Fibroblast of lung (primary cell): ENCODE measurements at regions not wholly inside any gene's neighbourhood (a gene's known extent, or its start where the extent isn't known, plus 50 kb on each side); places are given as distances from the start of the nearest gene placed in this dataset.

Source experiments
- DNase-seq, 2 donors: peaks; one replicate each; pipeline versions ENCODE4 v3.0.0 to v3.0.0-alpha.2; 2010; ENCODE audit warnings: low read depth in 2 of 2
- H2AFZ ChIP-seq: 2 replicates; pipeline ENCODE4 v1.5.1; 2012; ENCODE audit warnings: low read length, control low read depth, inconsistent platforms
- H3K27ac ChIP-seq: 2 replicates; pipeline ENCODE4 v1.5.1; 2011; ENCODE audit warnings: low read length, control low read depth; ENCODE audit not compliant: insufficient read depth
- H3K27me3 ChIP-seq: 2 replicates; pipeline ENCODE4 v1.5.1; 2011; ENCODE audit warnings: mild to moderate bottlenecking, low read length; ENCODE audit not compliant: control insufficient read depth, insufficient read depth
- H3K36me3 ChIP-seq: 2 replicates; pipeline ENCODE4 v1.5.1; 2011; ENCODE audit warnings: low read length; ENCODE audit not compliant: control insufficient read depth, insufficient read depth
- H3K4me1 ChIP-seq: 2 replicates; pipeline ENCODE4 v1.5.1; 2011; ENCODE audit warnings: low read length; ENCODE audit not compliant: control insufficient read depth, insufficient read depth; ENCODE audit errors: extremely low read depth
- H3K4me2 ChIP-seq: 2 replicates; pipeline ENCODE4 v1.5.1; 2011; ENCODE audit warnings: low read length, control low read depth; ENCODE audit not compliant: insufficient read depth; ENCODE audit errors: extremely low read depth
- H3K4me3 ChIP-seq, 4 experiments: fragments of 200-600 bp in 1 of 4; sonication (generic) in 1 of 4; replicated peaks in 1 of 4; 2 replicates each; pipeline ENCODE4 v1.5.1; 2011 to 2016; ENCODE audit warnings: low read length in 4 of 4, low read depth in 3 of 4, mild to moderate bottlenecking in 3 of 4, control low read depth in 2 of 4, inconsistent platforms in 1 of 4, mixed read lengths in 1 of 4; ENCODE audit not compliant: insufficient read depth in 1 of 4; ENCODE audit errors: control extremely low read depth in 1 of 4
- H3K79me2 ChIP-seq: 2 replicates; pipeline ENCODE4 v1.5.1; 2012; ENCODE audit warnings: mild to moderate bottlenecking, low read length, inconsistent platforms; ENCODE audit not compliant: control insufficient read depth, insufficient read depth
- H3K9ac ChIP-seq: 2 replicates; pipeline ENCODE4 v1.5.1; 2011; ENCODE audit warnings: mild to moderate bottlenecking, low read length, control low read depth; ENCODE audit not compliant: insufficient read depth
- H3K9me3 ChIP-seq: 2 replicates; pipeline ENCODE4 v1.5.1; 2012; ENCODE audit warnings: low read depth, low read length; ENCODE audit not compliant: control insufficient read depth, insufficient read depth
- H4K20me1 ChIP-seq: 2 replicates; pipeline ENCODE4 v1.5.1; 2011; ENCODE audit warnings: low read length; ENCODE audit not compliant: control insufficient read depth, insufficient read depth; ENCODE audit errors: extremely low read depth
- EZH2 ChIP-seq: IDR thresholded peaks from 2 replicates; pipeline ENCODE4 v1.5.1; 2012; ENCODE audit warnings: low read length, control low read depth, mild to moderate bottlenecking; ENCODE audit errors: missing control alignments
- TF ChIP-seq, protein P1 (sequence below), 2 donors: IDR thresholded peaks in 1 of 2; conservative IDR thresholded peaks in 1 of 2; 1 replicate in 1 of 2; 2 replicates in 1 of 2; pipeline ENCODE4 v1.5.1; 2011 to 2012; ENCODE audit warnings: low read length in 2 of 2, control low read depth in 1 of 2, inconsistent platforms in 1 of 2, low read depth in 1 of 2, mild to moderate bottlenecking in 1 of 2

DNA sequence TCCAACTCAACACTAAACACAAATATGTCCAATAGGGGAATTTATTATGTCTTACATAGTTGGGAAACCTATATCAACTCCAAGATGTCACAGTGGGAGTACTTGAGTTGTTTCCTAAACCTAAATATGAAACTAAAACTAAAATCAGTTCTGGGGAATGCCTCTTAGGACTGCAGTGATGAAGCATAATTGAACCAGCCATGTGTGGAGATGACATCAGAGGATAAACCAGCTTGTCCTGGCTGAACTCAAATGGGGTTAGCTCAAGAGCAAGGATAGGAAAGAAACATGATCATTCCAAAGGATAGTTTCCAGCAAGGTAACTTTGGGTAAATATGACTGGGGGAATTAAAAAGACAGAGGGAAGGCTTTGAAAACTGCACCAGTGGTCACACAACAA lies 88.9 kb upstream of the PLPPR1 start:
- no peak for TF ChIP-seq EZH2
- TF ChIP-seq, protein P1, sequence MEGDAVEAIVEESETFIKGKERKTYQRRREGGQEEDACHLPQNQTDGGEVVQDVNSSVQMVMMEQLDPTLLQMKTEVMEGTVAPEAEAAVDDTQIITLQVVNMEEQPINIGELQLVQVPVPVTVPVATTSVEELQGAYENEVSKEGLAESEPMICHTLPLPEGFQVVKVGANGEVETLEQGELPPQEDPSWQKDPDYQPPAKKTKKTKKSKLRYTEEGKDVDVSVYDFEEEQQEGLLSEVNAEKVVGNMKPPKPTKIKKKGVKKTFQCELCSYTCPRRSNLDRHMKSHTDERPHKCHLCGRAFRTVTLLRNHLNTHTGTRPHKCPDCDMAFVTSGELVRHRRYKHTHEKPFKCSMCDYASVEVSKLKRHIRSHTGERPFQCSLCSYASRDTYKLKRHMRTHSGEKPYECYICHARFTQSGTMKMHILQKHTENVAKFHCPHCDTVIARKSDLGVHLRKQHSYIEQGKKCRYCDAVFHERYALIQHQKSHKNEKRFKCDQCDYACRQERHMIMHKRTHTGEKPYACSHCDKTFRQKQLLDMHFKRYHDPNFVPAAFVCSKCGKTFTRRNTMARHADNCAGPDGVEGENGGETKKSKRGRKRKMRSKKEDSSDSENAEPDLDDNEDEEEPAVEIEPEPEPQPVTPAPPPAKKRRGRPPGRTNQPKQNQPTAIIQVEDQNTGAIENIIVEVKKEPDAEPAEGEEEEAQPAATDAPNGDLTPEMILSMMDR (conservative IDR thresholded peaks at IDR 0.05 in 1 of 2, IDR thresholded peaks at IDR 0.05 in 1 of 2; ENCODE audit: low read depth in 1 of 2, low read length in 2 of 2), result no peak
- no peaks in the 10 kb centered on the region for H3K4me1 ChIP-seq
- H3K4me2 ChIP-seq, result no peak overlapping the region
- H3K79me2 ChIP-seq, result no peaks in the 10 kb centered on the region
- no peaks in the 10 kb centered on the region for H3K27me3 ChIP-seq
- H3K27ac ChIP-seq, result no peak overlapping the region
- DNase-seq, result no peak
- H2AFZ ChIP-seq, result no peak overlapping the region
- H3K9ac ChIP-seq, result no peak overlapping the region
- H3K4me3 ChIP-seq, result no peak overlapping the region
- no peaks in the 10 kb centered on the region for H3K9me3 ChIP-seq
- H4K20me1 ChIP-seq, result no peaks in the 10 kb centered on the region
- no peaks in the 10 kb centered on the region for H3K36me3 ChIP-seq

DNA sequence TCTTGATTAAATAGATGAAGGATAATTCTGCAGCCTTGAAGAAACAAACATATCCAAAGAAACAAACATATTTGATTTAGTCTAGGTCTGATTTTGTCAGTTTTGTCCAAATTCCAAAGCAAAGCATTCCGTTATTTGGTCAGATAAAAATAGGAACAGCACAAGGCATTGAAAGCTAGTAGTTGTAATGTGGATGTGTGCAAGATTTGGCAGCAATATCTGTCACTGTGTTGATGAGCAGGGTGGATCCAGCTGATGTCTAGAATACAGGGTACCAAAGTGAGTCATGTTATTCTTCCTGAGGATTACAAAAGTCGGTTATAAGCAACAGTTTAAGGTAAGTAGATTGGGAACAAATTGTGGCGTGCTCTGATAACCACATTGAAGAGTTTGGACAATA lies 69.3 kb upstream of the PLPPR1 start:
- Histone ChIP-seq H3K27ac (no peak overlapping the region), H3K4me1 (no peaks in the 10 kb centered on the region), H3K36me3 (no peaks in the 10 kb centered on the region), H3K4me3 (no peak overlapping the region), H3K79me2 (no peaks in the 10 kb centered on the region), H3K27me3 (no peaks in the 10 kb centered on the region), H3K4me2 (no peak overlapping the region), H3K9me3 (no peaks in the 10 kb centered on the region), H2AFZ (no peak overlapping the region), H4K20me1 (no peaks in the 10 kb centered on the region), H3K9ac (no peak overlapping the region)
- no peak for DNase-seq
- no peak for TF ChIP-seq EZH2
- TF ChIP-seq, protein P1 (conservative IDR thresholded peaks at IDR 0.05 in 1 of 2, IDR thresholded peaks at IDR 0.05 in 1 of 2; ENCODE audit: low read depth in 1 of 2, low read length in 2 of 2), result no peak
